M059J (cell line): ENCODE measurements at regions not wholly inside any gene's neighbourhood (a gene's known extent, or its start where the extent isn't known, plus 50 kb on each side); places are given as distances from the start of the nearest gene placed in this dataset.
"Not testable (repeated sequence)": the region's sequence is repeated elsewhere in the genome, so short reads cannot be mapped to it uniquely, and the experiment has no call there.

ENCODE experiments used
- DNase-seq: peaks from one replicate; pipeline ENCODE4 v3.0.0-alpha.2; 2012; ENCODE audit warnings: low read depth

DNA sequence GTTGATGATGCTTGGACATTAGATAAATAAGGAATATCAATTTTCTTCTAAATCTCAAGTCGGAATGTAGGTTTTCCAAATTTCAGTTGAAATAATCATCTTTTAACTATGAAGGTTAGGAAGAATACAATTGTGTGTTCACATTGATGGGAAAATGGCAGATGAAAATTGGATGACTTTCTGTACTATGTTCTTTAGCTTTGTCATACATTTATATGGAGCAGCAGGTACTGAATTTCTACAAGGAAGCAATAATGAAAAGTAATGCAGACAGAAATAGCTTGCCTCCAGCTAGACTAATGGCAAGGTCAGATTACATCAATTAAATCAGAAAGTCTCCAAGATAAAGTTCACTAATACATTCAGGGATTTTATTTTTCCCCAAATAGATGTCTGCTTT lies 1423.7 kb upstream of the PCDH20 start:
- DNase-seq = no peak

GRCh38 chr13:62838929-62839328 lies 1423.3 kb upstream of the PCDH20 start:
- no peak for DNase-seq

- no peak for DNase-seq
Observed at GRCh38 chr13:62837895-62838294, 1422.2 kb upstream of the PCDH20 start.

- no peak for DNase-seq
Observed at GRCh38 chr13:62829486-62829885, 1413.8 kb upstream of the PCDH20 start.

GRCh38 chr13:62799931-62800436 lies 1384.3 kb upstream of the PCDH20 start:
- DNase-seq = peak; percentile 9

DNA sequence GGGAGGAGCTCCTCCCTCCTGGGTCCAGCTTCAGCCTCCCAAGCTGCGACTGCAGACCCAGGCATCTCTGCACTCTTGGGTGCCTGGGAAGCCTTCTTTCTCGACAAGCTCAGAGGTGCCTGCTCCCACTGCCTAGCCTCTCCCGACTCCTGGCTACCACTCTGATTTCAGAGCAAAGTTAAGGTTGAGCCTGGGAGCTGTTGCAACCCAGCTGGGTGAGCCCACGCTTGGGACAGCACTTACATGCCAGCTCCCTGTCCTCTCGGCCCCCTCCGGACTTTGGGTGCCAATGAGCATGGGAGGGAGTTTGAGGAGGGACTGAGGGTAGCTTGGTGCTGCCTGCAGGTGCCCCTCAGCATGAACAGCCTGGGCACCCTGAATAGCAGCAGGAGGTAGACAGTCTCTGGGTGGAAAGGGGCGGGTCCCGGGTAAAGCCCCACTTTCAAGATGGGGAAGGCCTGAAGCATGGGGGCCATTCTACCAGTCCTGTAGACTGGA lies 1383.4 kb upstream of the PCDH20 start:
- DNase-seq = no peak

DNA sequence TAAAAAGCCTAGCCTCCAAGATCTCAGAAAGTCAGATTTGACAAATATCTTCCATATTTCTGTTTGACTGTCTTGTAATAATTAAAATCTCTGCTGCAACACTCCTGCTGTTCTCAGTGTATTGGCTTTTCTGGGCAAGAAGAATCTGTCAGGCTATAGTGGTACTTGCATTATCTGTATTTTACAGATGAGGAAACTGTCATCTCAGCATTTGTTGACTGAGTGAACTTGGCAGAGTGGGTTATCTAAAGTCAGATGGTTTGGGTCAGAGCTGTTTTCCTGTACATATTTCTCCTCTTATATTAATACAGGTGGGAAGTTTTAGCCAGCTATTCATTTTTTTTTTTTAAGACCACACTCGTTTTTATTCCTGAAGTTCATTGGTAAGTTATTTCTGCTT lies 1378.2 kb upstream of the PCDH20 start:
- no peak for DNase-seq

- DNase-seq = peak; percentile 13
Observed at GRCh38 chr13:62781866-62782265, 1366.2 kb upstream of the PCDH20 start.

GRCh38 chr13:62779161-62779560 lies 1363.5 kb upstream of the PCDH20 start:
- no peak for DNase-seq

DNA sequence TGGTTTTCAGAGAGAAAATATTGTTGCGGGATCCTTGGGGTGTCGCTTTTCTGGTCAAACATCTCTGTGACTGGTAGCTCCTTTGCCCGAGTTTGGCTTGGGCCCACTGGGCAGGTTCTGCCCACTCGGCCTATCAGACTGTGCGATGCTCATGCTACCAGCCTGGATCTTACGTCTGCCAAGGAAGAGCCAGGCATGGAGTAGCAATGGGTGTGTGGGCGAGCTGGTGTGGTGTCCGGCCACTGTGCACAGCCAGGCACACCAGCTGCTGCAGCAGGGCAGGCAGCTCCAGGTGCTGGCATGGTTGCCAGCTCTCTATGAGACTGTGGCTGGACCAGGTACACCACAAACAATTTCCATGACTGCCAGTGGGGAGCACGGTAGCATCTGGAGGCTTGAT lies 1351.8 kb upstream of the PCDH20 start:
- DNase-seq = no peak

DNA sequence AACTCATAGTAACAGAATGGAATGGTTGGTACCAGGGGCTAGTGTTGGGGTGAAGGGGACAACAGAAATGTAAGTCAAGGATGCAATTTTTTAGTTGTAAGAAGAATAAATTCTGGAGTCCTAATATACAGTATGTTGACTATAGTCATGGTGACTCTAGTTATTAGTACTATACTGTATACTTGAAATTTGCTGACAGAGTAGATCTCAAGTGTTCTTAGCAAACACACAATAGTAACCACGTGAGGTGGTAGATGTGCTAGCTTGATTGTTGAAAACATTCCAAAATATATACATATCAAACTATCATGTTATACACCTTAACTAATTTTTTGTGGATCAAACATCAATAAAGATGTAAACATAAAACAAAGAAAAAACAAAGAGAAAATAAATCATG lies 1345.1 kb upstream of the PCDH20 start:
- no peak for DNase-seq

DNA sequence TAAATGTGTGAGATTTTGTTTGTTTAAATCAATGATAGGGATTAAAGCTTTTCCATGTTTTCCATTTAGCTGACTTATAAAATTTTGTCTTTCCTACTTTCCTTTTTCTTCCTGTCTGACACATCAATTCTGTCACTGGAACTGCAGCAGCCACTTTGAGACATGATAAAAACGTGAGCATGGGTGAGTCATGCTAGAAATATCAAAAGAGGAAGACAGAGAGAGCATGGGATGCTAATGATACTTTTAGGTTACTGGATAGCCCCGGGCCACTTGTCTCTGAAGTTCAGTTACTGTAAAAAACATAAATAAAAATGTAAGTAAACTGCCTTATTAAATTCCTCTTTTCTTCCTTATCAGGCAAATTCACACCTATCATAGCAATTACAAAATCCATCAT lies 1332.0 kb upstream of the PCDH20 start:
- DNase-seq = peak; percentile 51

- peak; percentile 11 for DNase-seq
Observed at GRCh38 chr13:62747152-62747551, 1331.5 kb upstream of the PCDH20 start.

GRCh38 chr13:62729746-62730145 lies 1314.1 kb upstream of the PCDH20 start:
- DNase-seq = not testable (repeated sequence)

- no peak for DNase-seq
Observed at GRCh38 chr13:62721893-62722292, 1306.2 kb upstream of the PCDH20 start.

GRCh38 chr13:62711948-62712347 lies 1296.3 kb upstream of the PCDH20 start:
- not testable (repeated sequence) for DNase-seq

DNA sequence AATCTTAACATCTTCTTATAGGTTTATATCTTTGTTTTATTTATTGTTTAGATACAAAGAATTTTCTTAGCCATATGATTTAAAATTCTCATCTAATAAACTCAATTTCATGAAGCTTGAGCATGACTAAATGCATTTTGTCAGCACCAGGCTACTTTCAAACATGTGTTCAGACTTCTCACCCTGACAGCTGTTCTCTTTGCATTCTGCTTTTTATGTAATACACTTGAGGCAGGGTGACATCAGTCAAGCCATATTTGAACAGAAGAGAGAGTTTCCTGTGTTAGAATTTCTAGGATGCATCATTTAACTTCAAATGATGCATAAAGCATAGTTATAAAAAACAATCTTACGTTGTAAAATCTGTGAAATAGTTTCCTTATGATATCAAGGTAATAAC lies 1295.1 kb upstream of the PCDH20 start:
- no peak for DNase-seq

- no peak for DNase-seq
Observed at GRCh38 chr13:62706048-62706447, 1290.4 kb upstream of the PCDH20 start.

DNA sequence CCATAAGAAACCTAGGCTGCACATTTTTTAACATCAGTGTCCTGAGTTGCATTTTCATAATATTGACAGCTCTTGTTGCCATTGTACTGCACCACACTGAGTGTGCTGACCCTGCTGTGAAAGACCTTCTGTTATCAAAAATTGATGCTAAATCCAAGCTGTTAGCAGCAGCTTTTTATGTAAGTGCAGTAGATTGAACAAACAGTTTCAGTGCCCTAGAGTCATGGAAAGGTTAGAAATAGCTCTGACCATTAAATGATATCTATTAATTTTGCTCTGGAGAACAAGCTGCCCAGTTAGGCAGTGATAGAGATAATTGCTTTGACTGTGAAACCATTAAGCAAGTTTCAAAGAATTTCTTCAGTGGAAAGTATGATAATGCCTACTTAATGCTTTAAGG lies 1289.2 kb upstream of the PCDH20 start:
- DNase-seq = no peak

DNA sequence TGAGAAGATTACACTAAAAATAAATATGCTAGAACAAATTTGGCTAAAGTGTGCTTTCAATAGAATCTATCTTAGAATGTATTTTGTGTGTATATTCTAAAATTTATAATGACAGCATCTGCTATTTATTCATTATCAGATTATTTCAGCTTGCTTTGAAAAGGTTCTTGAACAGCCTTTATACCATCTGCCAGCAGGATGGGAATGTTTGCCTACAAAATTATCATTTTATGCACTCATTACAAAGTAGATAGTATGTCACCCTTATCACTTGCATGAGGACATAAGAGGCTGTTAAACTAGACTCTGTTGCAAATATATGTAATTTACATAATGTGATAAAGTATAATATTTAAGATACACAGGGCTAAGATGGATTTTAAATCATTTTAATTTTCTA lies 1286.9 kb upstream of the PCDH20 start:
- DNase-seq = no peak

GRCh38 chr13:62697701-62698100 lies 1282.1 kb upstream of the PCDH20 start:
- DNase-seq = no peak

GRCh38 chr13:62696490-62696889 lies 1280.8 kb upstream of the PCDH20 start:
- DNase-seq = no peak

DNA sequence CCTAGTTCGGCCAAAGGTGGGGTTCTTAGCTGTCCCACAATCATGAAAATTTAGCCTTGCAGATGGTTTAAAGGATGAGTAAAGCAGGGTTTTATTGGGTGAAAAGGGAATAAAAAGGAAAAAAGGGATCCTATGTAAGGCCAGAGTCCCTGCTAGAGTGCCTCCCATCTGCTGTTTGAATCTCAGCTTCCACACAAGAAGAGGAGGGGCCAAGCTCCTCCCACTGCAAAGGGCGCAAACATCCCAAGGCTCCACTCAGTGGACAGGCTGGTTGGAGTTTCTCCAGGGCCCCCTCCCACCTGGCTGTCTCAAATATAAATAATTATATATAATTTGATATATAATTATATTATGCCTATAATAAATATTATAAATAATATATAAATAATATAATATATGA lies 1272.1 kb upstream of the PCDH20 start:
- DNase-seq = no peak

GRCh38 chr13:62684359-62684758 lies 1268.7 kb upstream of the PCDH20 start:
- no peak for DNase-seq

DNA sequence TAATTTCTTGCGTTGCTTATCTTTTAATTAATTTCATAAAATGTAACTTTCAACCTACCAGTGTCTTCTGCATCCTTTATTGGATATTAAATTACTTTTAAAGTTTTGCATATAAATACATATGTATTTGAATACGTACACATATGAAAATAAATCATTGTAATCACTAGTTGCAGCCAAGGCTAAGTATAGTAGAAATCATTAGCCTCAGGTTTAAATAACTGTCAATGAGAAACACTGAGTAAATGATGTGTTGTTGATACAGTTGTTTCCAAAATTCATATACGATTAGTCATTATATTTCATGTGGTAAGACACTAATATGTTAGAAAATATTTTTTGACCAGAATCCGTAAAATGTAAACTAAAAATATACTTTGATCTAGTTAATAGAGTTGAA lies 1267.1 kb upstream of the PCDH20 start:
- DNase-seq = no peak
